ENCODE measurements at regions not wholly inside any gene's neighbourhood (a gene's known extent, or its start where the extent isn't known, plus 50 kb on each side); places are given as distances from the start of the nearest gene placed in this dataset.
"Not testable (repeated sequence)": the region's sequence is repeated elsewhere in the genome, so short reads cannot be mapped to it uniquely, and the experiment has no call there.

DNA sequence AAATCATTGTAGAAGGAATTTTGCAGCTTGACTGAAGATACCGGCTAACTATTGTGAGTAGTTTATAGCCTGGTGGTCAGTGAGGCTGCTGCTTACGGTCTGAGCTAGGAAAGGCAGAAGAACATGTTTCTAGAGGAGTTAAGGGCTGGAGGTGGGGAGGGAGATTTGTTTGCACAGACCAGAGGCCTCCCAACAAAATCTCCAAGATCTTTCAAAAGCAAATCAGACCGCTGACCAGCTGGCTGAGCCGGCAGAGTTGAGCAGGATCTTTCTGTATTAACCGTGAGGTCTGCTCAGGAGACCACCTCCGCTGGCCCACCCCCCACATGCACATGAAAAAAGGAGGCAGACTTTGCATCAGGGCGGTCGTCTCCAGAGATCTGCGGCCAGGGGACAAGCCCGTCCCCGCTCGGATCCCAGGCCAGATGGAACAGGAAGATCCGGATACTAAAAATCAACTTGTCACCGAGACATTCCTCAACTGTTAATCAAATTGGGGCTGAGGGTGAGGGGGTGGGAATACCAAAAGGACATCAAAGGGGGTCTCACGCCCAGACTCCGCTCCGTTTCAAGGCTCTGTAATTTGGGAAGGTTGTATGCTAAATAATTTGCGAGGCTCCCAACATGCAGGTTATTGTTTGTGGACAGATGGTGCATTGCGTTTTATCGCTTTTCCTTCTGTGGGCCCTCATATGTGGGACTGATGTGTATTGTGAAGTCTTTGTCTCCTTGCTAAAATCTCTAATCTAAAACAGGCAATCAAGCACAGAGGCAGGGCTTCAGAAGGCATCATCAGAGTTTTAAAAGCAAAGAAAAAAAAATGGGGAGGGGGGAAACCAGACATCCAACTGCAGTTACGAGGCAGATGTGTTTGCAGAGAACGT is 319.0 kb downstream of the ZNF536 start:
- no peak for DNase-seq

DNA sequence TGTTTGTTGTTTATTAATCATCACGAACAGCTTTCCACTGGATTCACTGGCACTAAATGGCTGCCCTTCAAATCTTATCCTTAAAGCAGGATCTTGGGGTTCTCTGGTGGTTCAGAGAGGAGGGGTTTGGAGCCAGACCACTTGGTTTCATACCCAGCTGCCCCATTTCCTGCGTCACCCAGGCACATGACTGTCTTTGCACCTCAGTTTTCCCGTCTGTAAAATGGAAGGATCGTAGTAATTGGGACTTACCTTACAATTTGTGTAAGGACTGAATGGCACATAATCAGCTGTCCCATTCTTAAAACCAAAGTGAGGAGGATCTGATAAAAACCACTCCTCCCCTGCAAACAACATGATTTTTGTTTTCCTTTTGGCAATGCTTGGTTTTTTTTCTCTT is 318.3 kb downstream of the ZNF536 start:
- no peak for DNase-seq

GRCh38 chr19:30689474-30689873 is 317.3 kb downstream of the ZNF536 start:
- no peak for DNase-seq

DNA sequence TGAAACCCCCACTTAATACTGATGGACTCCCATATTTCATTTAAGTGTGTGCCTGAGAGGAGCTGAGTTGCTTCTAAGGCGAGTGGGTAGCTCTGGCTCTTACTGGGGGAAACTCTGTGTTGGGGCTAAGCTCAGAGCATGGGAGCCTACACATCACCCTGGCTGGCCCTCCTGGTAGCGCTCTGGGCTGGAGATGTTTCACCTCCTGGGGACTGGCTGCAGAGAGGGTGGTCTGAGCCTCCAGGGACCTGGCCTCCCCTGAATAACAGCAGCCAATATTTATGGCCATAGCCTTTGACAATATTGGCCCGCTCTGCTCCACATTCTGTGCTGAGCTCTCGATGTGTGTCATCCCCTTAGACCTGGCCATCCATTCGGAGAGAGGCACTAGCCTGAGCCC is 316.5 kb downstream of the ZNF536 start:
- DNase-seq = no peak

DNA sequence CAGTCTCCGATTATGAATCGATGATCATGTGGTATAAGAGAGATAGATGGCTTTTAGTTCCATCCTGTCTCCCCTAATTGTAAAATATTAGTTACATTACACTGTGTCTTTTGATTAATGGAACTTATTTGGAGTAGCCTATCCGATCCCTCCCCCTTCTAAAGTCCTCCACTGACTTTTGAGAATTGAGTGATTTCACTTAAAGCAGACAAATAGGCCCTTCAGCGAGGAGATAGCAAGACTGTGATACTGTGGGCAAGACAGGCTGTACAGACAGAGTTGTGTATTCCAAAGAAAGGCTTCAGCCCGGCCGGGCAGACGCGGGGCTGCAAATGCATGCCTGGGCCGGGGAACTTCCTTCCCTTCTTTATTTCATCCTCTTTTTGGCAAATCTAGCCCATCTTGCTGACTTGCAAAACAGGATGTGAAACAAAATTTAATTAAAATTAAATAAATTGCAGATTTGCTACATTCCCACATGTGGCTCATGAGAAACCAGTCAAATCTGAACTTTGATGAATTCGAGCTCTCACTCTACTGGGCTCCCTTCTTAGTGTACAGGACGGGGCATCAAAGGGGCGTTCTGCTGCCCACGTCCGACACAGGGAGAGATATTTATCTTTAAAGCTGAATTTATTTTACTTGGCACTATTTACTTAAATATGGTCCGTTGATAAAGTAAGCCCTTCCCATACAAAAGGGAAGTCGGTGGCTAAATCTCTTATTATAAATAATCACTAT is 314.8 kb downstream of the ZNF536 start:
- no peak for DNase-seq

DNA sequence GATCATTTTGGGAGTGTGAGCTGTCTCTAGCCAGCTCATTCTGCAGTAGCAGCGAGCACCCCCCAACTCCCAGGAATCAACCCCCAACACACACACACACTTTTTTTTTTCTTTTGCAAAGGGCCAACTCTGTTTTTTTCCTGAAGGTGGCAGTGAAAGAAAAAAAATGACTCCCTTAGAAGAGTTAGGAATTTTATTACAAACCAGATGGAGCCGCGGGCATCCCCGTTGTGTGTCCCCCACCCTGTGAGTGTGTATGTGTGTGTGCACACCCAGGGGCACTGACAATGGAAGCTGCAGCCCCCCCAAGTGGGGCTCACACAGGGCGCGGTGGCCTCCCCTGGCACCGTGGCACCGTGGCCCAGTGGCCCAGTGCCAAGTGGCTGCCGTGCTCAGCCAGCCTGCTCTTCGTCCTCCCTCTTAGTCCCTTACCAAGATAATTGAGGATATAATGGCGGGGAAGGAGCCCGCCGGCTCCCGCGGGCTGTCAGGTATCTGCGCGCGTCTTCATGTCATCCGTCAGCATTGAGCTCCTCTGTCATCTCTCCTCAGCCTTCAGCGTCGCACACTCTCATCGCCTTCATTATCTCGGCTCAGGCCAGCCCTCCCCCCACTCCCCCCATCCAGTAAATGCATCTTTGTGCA is 314.1 kb downstream of the ZNF536 start:
- DNase-seq = no peak

- no peak for DNase-seq
Observed at GRCh38 chr19:30685426-30686000, 313.3 kb downstream of the ZNF536 start.

- DNase-seq = no peak
Observed at GRCh38 chr19:30684613-30685012, 312.4 kb downstream of the ZNF536 start.

- peak; percentile 44 for DNase-seq
Observed at GRCh38 chr19:30682999-30683536, 310.9 kb downstream of the ZNF536 start.

GRCh38 chr19:30682146-30682998 is 310.2 kb downstream of the ZNF536 start:
- no peak for DNase-seq

- no peak for DNase-seq
Observed at GRCh38 chr19:30681162-30682100, 309.2 kb downstream of the ZNF536 start.

GRCh38 chr19:30680399-30680798 is 308.2 kb downstream of the ZNF536 start:
- DNase-seq = not testable (repeated sequence)

GRCh38 chr19:30679789-30680188 is 307.6 kb downstream of the ZNF536 start:
- no peak for DNase-seq

- no peak for DNase-seq
Observed at GRCh38 chr19:30679153-30679702, 307.0 kb downstream of the ZNF536 start.

GRCh38 chr19:30678168-30678567 is 306.0 kb downstream of the ZNF536 start:
- no peak for DNase-seq

DNA sequence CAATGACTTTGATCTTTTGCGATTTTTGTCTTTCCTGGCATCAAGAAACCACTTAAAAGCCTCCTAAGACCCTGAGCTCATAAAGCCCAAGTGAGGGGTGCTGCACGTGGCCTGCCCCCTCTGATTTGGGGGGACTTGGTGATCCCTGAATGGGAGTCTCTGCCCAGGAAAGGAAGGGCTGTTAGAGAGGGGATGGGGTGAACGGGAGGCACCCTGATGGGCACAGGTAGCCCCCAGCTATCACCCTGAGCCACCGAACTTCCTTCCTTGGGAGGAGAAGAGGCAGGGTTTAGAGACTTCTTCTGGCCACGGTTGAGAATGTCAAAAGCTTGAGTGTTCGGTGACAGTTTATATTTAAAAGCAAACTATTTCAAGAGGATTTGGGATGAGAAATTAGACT is 305.5 kb downstream of the ZNF536 start:
- no peak for DNase-seq

DNA sequence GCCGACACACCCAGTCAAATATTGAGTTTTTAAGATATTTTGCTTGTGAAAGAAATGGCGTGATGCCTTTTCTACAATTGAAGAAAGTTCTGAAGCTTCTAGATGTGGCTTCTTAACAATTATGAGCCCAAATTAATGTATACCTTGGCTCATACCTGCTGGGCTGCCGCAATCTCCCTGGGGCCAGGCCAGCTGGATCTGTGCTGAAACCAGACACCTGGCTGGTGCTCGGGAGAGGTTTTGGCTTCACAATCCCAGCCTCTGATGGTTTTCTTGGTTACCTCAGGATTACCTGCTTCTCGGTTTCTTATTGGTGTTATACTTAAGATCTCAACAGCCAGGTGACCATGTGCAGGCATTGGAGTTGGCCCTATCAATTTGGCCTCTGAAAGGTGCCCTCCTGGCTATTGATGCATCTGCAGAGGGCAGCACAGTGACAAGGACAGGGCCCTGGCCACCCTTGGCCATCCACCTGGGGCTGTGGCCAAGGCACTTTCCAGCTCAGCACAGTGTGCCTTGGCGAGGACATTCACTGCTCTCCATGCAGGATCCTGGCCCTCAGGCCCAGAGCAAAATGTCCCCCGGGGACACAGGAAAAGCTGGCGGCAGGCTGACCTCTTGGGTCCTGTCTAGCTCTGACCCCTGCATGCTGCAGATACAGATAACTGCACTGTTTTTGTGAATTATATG is 305.0 kb downstream of the ZNF536 start:
- DNase-seq = no peak

GRCh38 chr19:30675086-30675485 is 302.9 kb downstream of the ZNF536 start:
- no peak for DNase-seq

DNA sequence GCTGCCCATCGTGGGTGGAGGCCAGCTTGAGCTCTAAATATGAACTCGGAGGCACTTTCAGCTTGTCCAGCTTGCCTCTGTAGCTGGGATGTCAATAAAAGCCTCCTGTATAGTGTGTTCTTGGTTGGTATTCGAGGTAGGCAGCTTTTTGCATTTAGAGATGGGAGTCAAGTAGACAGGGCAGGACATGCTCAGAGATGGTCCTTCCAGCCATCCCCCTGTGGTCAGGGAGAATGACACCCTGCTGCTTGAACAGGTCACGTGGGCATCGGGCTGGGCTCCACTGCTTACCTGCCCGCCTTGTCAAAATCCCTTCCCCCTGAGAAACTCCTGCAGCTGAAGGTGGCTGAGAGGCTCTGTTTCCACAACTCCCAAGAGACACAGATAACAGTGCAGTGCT is 302.5 kb downstream of the ZNF536 start:
- no peak for DNase-seq

- DNase-seq = no peak
Observed at GRCh38 chr19:30673336-30673735, 301.2 kb downstream of the ZNF536 start.

Measured in activated T-cell treated with anti-CD3 and anti-CD28 coated beads for 4 hours (primary cell).